Non-pigmented ciliary epithelial cell (primary cell): ENCODE measurements at regions not wholly inside any gene's neighbourhood (a gene's known extent, or its start where the extent isn't known, plus 50 kb on each side); places are given as distances from the start of the nearest gene placed in this dataset.

Experiments
- DNase-seq: peaks from one replicate; pipeline ENCODE4 v3.0.0-alpha.2; 2010; ENCODE audit warnings: low read depth

GRCh38 chr4:3818371-3818770 is 52.2 kb downstream of the ADRA2C start:
- DNase-seq: no peak

GRCh38 chr4:3819210-3819919 is 53.2 kb downstream of the ADRA2C start:
- DNase-seq: no peak

- no peak for DNase-seq
Measured at GRCh38 chr4:3820016-3820805, 54.0 kb downstream of the ADRA2C start.

- DNase-seq: no peak
Measured at GRCh38 chr4:3820806-3821579, 54.8 kb downstream of the ADRA2C start.

GRCh38 chr4:3821580-3822229 is 55.5 kb downstream of the ADRA2C start:
- DNase-seq: no peak

GRCh38 chr4:3822230-3822947 is 56.2 kb downstream of the ADRA2C start:
- DNase-seq: no peak

GRCh38 chr4:3823496-3824341 is 57.5 kb downstream of the ADRA2C start:
- no peak for DNase-seq

GRCh38 chr4:3824521-3825270 is 58.5 kb downstream of the ADRA2C start:
- DNase-seq: no peak

- no peak for DNase-seq
Measured at GRCh38 chr4:3825530-3825929, 59.3 kb downstream of the ADRA2C start.

- no peak for DNase-seq
Measured at GRCh38 chr4:3826247-3827172, 60.3 kb downstream of the ADRA2C start.

- DNase-seq: no peak
Measured at GRCh38 chr4:3827616-3828492, 61.7 kb downstream of the ADRA2C start.

- DNase-seq: no peak
Measured at GRCh38 chr4:3828546-3828945, 62.4 kb downstream of the ADRA2C start.

GRCh38 chr4:3829211-3829955 is 63.2 kb downstream of the ADRA2C start:
- no peak for DNase-seq

GRCh38 chr4:3829956-3830773 is 64.0 kb downstream of the ADRA2C start:
- DNase-seq: no peak

GRCh38 chr4:3830774-3831528 is 64.8 kb downstream of the ADRA2C start:
- no peak for DNase-seq
